GM12878 (cell line): ENCODE measurements at regions not wholly inside any gene's neighbourhood (a gene's known extent, or its start where the extent isn't known, plus 50 kb on each side); places are given as distances from the start of the nearest gene placed in this dataset.

ENCODE experiments used
- ATAC-seq: fragments of 200-7000 bp; cut with Tn5 transposase; 3 replicates; pipeline ENCODE4 v1.9.1; 2020; ENCODE audit warnings: mild to moderate bottlenecking, moderate library complexity
- BruUV-seq: library from RNA; stranded (reverse); fragments of 400-500 nt; replicated peaks from 2 replicates; lab custom pipeline; 2021; lab: Mats Ljungman, UMichigan
- CTCF ChIA-PET: fragments of 300-600 bp; sonication (Branson Sonifier 250); formaldehyde crosslinking; extraction: SDS; loops from one replicate; lab custom pipeline; 2021; ENCODE audit warnings: inconsistent platforms; lab: Yijun Ruan, JAX
- POLR2A ChIA-PET: fragments of 350-600 bp; formaldehyde crosslinking; extraction: SDS; loops from one replicate; lab custom pipeline; 2021; ENCODE audit warnings: inconsistent platforms; lab: Charles Lee
- RAD21 ChIA-PET: fragments of 300-600 bp; sonication (Branson Sonifier 250); formaldehyde crosslinking; loops from one replicate; lab custom pipeline; 2023; ENCODE audit warnings: antibody characterized with exemption; ENCODE audit not compliant: unreplicated experiment; lab: Charles Lee
- SMC1A ChIA-PET: fragments of 300-600 bp; sonication (Branson Sonifier 250); formaldehyde crosslinking; loops from one replicate; lab custom pipeline; 2023; ENCODE audit not compliant: unreplicated experiment, uncharacterized antibody; lab: Charles Lee
- DNase-seq: peaks from one replicate; pipeline ENCODE4 v3.0.0-alpha.2; 2011; ENCODE audit warnings: low read depth, low spot score
- FAIRE-seq: peaks from 3 replicates; lab custom pipeline; 2011; peaks lifted over from hg19 to GRCh38; lab: Jason Lieb, UNC
- H2AFZ ChIP-seq: 2 replicates; pipeline ENCODE4 v1.6.0; 2011; ENCODE audit warnings: low read depth, low read length, control low read depth; ENCODE audit not compliant: control insufficient read depth
- H3K27ac ChIP-seq: 2 replicates; pipeline ENCODE4 v1.5.1; 2011; ENCODE audit warnings: control low read depth; ENCODE audit not compliant: control insufficient read depth, insufficient read depth
- H3K27me3 ChIP-seq, 2 experiments: replicated peaks in 1 of 2; 2 replicates each; pipeline versions ENCODE4 v1.6.0 to v1.6.1; 2011; ENCODE audit warnings: low read length in 1 of 2; ENCODE audit not compliant: control insufficient read depth in 2 of 2, insufficient read depth in 2 of 2
- H3K36me3 ChIP-seq, 2 experiments: 2 replicates each; pipeline ENCODE4 v1.5.1; 2011; ENCODE audit warnings: low read length in 1 of 2; ENCODE audit not compliant: control insufficient read depth in 2 of 2, insufficient read depth in 2 of 2
- H3K4me1 ChIP-seq: 2 replicates; pipeline ENCODE4 v1.6.1; 2011; ENCODE audit warnings: mild to moderate bottlenecking, low read length, moderate library complexity, mixed read lengths; ENCODE audit not compliant: control insufficient read depth, insufficient read depth
- H3K4me2 ChIP-seq: 2 replicates; pipeline ENCODE4 v1.6.0; 2011; ENCODE audit warnings: control low read depth; ENCODE audit not compliant: control insufficient read depth, insufficient read depth
- H3K4me3 ChIP-seq: fragments of 200-600 bp; sonication (generic); 2 replicates; pipeline ENCODE4 v1.5.1; 2016
- H3K79me2 ChIP-seq: 2 replicates; pipeline ENCODE4 v1.6.0; 2011; ENCODE audit warnings: low read length; ENCODE audit not compliant: control insufficient read depth, insufficient read depth
- H3K9ac ChIP-seq: 2 replicates; pipeline ENCODE4 v1.8.0; 2011; ENCODE audit warnings: low read length, control low read depth, mixed read lengths; ENCODE audit not compliant: control insufficient read depth, insufficient read depth
- H3K9me3 ChIP-seq: replicated peaks from 3 replicates; pipeline ENCODE4 v1.5.1; 2011; ENCODE audit warnings: mild to moderate bottlenecking, low read length; ENCODE audit not compliant: control insufficient read depth, insufficient read depth
- H4K20me1 ChIP-seq: 2 replicates; pipeline ENCODE4 v1.6.0; 2011; ENCODE audit not compliant: control insufficient read depth, insufficient read depth
- CBFB ChIP-seq: IDR thresholded peaks from 2 replicates; pipeline ENCODE4 v1.6.1; 2016; ENCODE audit warnings: antibody characterized with exemption, low read depth
- E4F1 ChIP-seq: fragments of 450-650 bp; IDR thresholded peaks from 2 replicates; pipeline ENCODE4 v1.6.1; 2018; ENCODE audit warnings: borderline replicate concordance, mild to moderate bottlenecking; ENCODE audit not compliant: partially characterized antibody
- GATAD2B ChIP-seq: fragments of 450-650 bp; conservative IDR thresholded peaks from 2 replicates; pipeline ENCODE4 v1.6.1; 2017; ENCODE audit warnings: low read depth, mild to moderate bottlenecking, moderate library complexity
- HSF1 ChIP-seq: fragments of 150-350 bp; IDR thresholded peaks from 2 replicates; pipeline ENCODE4 v1.6.1; 2014; ENCODE audit warnings: mild to moderate bottlenecking, low read depth, low read length
- IRF5 ChIP-seq: fragments of 450-650 bp; IDR thresholded peaks from 2 replicates; pipeline ENCODE4 v1.6.1; 2017; ENCODE audit warnings: borderline replicate concordance
- KDM1A ChIP-seq: fragments of 200-600 bp; sonication (generic); IDR thresholded peaks from 2 replicates; pipeline ENCODE4 v1.6.1; 2016; ENCODE audit warnings: borderline replicate concordance
- MEF2A ChIP-seq: IDR thresholded peaks from 2 replicates; pipeline ENCODE4 v1.6.1; 2011; ENCODE audit warnings: low read depth, mild to moderate bottlenecking, low read length, moderate library complexity; ENCODE audit not compliant: insufficient read depth
- MLLT1 ChIP-seq: fragments of 450-650 bp; IDR thresholded peaks from 2 replicates; pipeline ENCODE4 v1.6.1; 2016; ENCODE audit warnings: mild to moderate bottlenecking
- MXI1 ChIP-seq: fragments of 150-350 bp; IDR thresholded peaks from 2 replicates; pipeline ENCODE4 v1.6.1; 2011; ENCODE audit warnings: low read depth, mild to moderate bottlenecking, inconsistent platforms, low read length, improper control_type of control experiment
- TBL1XR1 ChIP-seq: IDR thresholded peaks from 2 replicates; pipeline ENCODE4 v1.6.1; 2012; ENCODE audit warnings: low read depth, low read length, improper control_type of control experiment
- YBX1 ChIP-seq: fragments of 450-650 bp; IDR thresholded peaks from 2 replicates; pipeline ENCODE4 v1.6.1; 2016; ENCODE audit warnings: antibody characterized with exemption
- ZBED1 ChIP-seq: IDR thresholded peaks from 2 replicates; pipeline ENCODE4 v1.6.1; 2016; ENCODE audit warnings: borderline replicate concordance
- ZNF207 ChIP-seq: fragments of 450-650 bp; IDR thresholded peaks from 2 replicates; pipeline ENCODE4 v1.6.1; 2014; ENCODE audit warnings: antibody characterized with exemption, mild to moderate bottlenecking, borderline replicate concordance
- ZNF217 ChIP-seq: fragments of 450-650 bp; IDR thresholded peaks from 2 replicates; pipeline ENCODE4 v1.6.1; 2017; ENCODE audit warnings: antibody characterized with exemption, mild to moderate bottlenecking
- ZNF592 ChIP-seq: fragments of 450-650 bp; IDR thresholded peaks from 2 replicates; pipeline ENCODE4 v1.6.1; 2017; ENCODE audit warnings: mild to moderate bottlenecking, moderate library complexity
- WGBS: methylation state at CpG from one replicate; pipeline ENCODE4 v1.1.6; 2016; ENCODE audit warnings: low lambda C conversion rate; ENCODE audit not compliant: insufficient replicate concordance, insufficient coverage; ENCODE audit errors: missing lambda C conversion rate; 5-methylcytosine and 5-hydroxymethylcytosine counted together
- in situ Hi-C: fragments of 300-500 bp; cut with MboI; formaldehyde crosslinking; loops from 9 replicates; pipeline ENCODE4 v1.14.3; 2018; ENCODE audit warnings: mixed read lengths
- intact Hi-C: fragments of 100-400 bp; cut with micrococcal nuclease; formaldehyde crosslinking; loops from one replicate; pipeline ENCODE4 v1.14.2; 2022; ENCODE audit not compliant: unreplicated experiment

- RAD21 ChIA-PET = no interaction called here
- WGBS = 46% methylated on average over 4 of the region's 4 CpGs
- CTCF ChIA-PET = interaction anchor here (0.6 kb wide), 1 partner anchor 36 kb away, joined by 3 read pairs; no protein-coding TSS in a partner anchor
- H3K36me3 ChIP-seq = no peaks in the 10 kb centered on the region
- H3K9ac ChIP-seq = no peak overlapping the region
- H3K4me1 ChIP-seq = no peaks in the 10 kb centered on the region
- BruUV-seq = no TSS peak
- no peak overlapping the region for H3K4me2 ChIP-seq
- in situ Hi-C loops = no loop called here
- H3K79me2 ChIP-seq = no peaks in the 10 kb centered on the region
- FAIRE-seq = no peak
- no peaks in the 10 kb centered on the region for H3K27me3 ChIP-seq
- H3K9me3 ChIP-seq = no peaks in the 10 kb centered on the region
- H3K4me3 ChIP-seq = no peak overlapping the region
- ATAC-seq = no peak
- POLR2A ChIA-PET = no interaction called here
- DNase-seq = no peak
- H4K20me1 ChIP-seq = no peaks in the 10 kb centered on the region
- H3K27ac ChIP-seq = no peak overlapping the region
- H2AFZ ChIP-seq = no peak overlapping the region
- intact Hi-C loops = no loop called here
- SMC1A ChIA-PET = no interaction called here
- TF ChIP-seq ZNF592 (no peak), ZBED1 (no peak), KDM1A (no peak), IRF5 (no peak), HSF1 (no peak), MLLT1 (no peak), ZNF207 (no peak), E4F1 (no peak), ZNF217 (no peak), CBFB (no peak), MEF2A (no peak), YBX1 (no peak), MXI1 (no peak), GATAD2B (no peak), TBL1XR1 (no peak)
These were observed 260.8 kb upstream of the TBX3 start for GRCh38 chr12:114944736-114945135.
